K562 (cell line): ENCODE measurements at regions not wholly inside any gene's neighbourhood (a gene's known extent, or its start where the extent isn't known, plus 50 kb on each side); places are given as distances from the start of the nearest gene placed in this dataset.
"Not testable (repeated sequence)": the region's sequence is repeated elsewhere in the genome, so short reads cannot be mapped to it uniquely, and the experiment has no call there.

Source experiments
- ATAC-seq: fragments of 200-7000 bp; cut with Tn5 transposase; 3 replicates; pipeline ENCODE4 v1.9.1; 2020; ENCODE audit warnings: moderate library complexity
- BruUV-seq: library from RNA; stranded (reverse); fragments of 400-500 nt; replicated peaks from 2 replicates; lab custom pipeline; 2021; lab: Mats Ljungman, UMichigan
- CTCF ChIA-PET: fragments of 300-600 bp; formaldehyde crosslinking; extraction: SDS; loops from one replicate; lab custom pipeline; 2021; ENCODE audit warnings: low intra/inter-chr PET ratio; lab: Yijun Ruan, JAX
- POLR2A ChIA-PET: fragments of 300-600, 350-650 bp; sonication (Branson Sonifier 250); formaldehyde crosslinking; extraction: SDS; loops from one replicate; lab custom pipeline; 2021; ENCODE audit warnings: antibody characterized with exemption, inconsistent platforms; lab: Yijun Ruan, JAX
- DNase-seq, 4 experiments: peaks; one replicate each; pipeline versions ENCODE4 v3.0.0 to v3.0.0-alpha.2; 2011 to 2018; ENCODE audit warnings: low spot score in 3 of 4, mixed read lengths in 3 of 4; ENCODE audit errors: extremely low read depth in 1 of 4
- FAIRE-seq: peaks from 2 replicates; lab custom pipeline; 2011; peaks lifted over from hg19 to GRCh38; lab: Jason Lieb, UNC
- H2AFZ ChIP-seq: 2 replicates; pipeline ENCODE4 v1.6.0; 2011; ENCODE audit warnings: low read depth, low read length, control low read depth, inconsistent platforms
- H3K27ac ChIP-seq: fragments of 200-600 bp; 3 replicates; pipeline ENCODE4 v1.8.0; 2011; ENCODE audit warnings: low read depth, mild to moderate bottlenecking, control low read depth, inconsistent platforms, low read length, moderate library complexity, mixed read lengths; ENCODE audit errors: extremely low read depth
- H3K27me3 ChIP-seq, 2 experiments: fragments of 300-600 bp in 1 of 2; 2 replicates in 1 of 2; 3 replicates in 1 of 2; pipeline versions ENCODE4 v1.6.0 to v1.8.0; 2011; ENCODE audit warnings: inconsistent platforms in 2 of 2, low read length in 2 of 2, mild to moderate bottlenecking in 1 of 2, mixed read lengths in 1 of 2, moderate library complexity in 1 of 2; ENCODE audit not compliant: control insufficient read depth in 2 of 2, insufficient read depth in 2 of 2
- H3K36me3 ChIP-seq: fragments of 300-600 bp; 3 replicates; pipeline ENCODE4 v1.8.0; 2011; ENCODE audit warnings: mild to moderate bottlenecking, low read length, inconsistent platforms; ENCODE audit not compliant: control insufficient read depth, insufficient read depth
- H3K4me1 ChIP-seq, 2 experiments: fragments of 200-600 bp in 1 of 2; replicated peaks in 1 of 2; 2 replicates in 1 of 2; 3 replicates in 1 of 2; pipeline versions ENCODE4 v1.5.1 to v1.8.0; 2011; ENCODE audit warnings: inconsistent platforms in 2 of 2, low read length in 2 of 2, mild to moderate bottlenecking in 1 of 2, mixed read lengths in 1 of 2, moderate library complexity in 1 of 2; ENCODE audit not compliant: control insufficient read depth in 2 of 2, insufficient read depth in 2 of 2
- H3K4me2 ChIP-seq: 2 replicates; pipeline ENCODE4 v1.6.1; 2011; ENCODE audit warnings: low read length, control low read depth, inconsistent platforms, mixed read lengths; ENCODE audit not compliant: insufficient read depth
- H3K4me3 ChIP-seq: fragments of 200-600 bp; sonication (generic), shearing (Covaris generic); 2 replicates; pipeline ENCODE4 v1.5.1; 2016; ENCODE audit warnings: control low read depth, inconsistent platforms
- H3K79me2 ChIP-seq: fragments of 200-600 bp; 3 replicates; pipeline ENCODE4 v1.8.0; 2011; ENCODE audit warnings: low read length, inconsistent platforms; ENCODE audit not compliant: control insufficient read depth, insufficient read depth
- H3K9ac ChIP-seq, 2 experiments: 2 replicates each; pipeline versions ENCODE4 v1.6.0 to v1.6.1; 2011; ENCODE audit warnings: low read depth in 2 of 2, low read length in 2 of 2, control low read depth in 1 of 2, inconsistent platforms in 1 of 2, mild to moderate bottlenecking in 1 of 2, mixed read lengths in 1 of 2; ENCODE audit not compliant: insufficient read depth in 1 of 2
- H3K9me1 ChIP-seq: one replicate; pipeline ENCODE4 v1.6.0; 2011; ENCODE audit warnings: inconsistent platforms, mild to moderate bottlenecking, low read length, moderate library complexity; ENCODE audit not compliant: control insufficient read depth, insufficient read depth
- H3K9me3 ChIP-seq: replicated peaks from 2 replicates; pipeline ENCODE4 v1.5.1; 2011; ENCODE audit warnings: low read depth, low read length, inconsistent platforms; ENCODE audit not compliant: control insufficient read depth, insufficient read depth
- H4K20me1 ChIP-seq: replicated peaks from 2 replicates; pipeline ENCODE4 v1.6.1; 2011; ENCODE audit warnings: low read length, inconsistent platforms, mixed read lengths; ENCODE audit not compliant: control insufficient read depth, insufficient read depth
- WGBS: fragments of 100-300 bp; shearing (Covaris generic); methylation state at CpG from one replicate; pipeline ENCODE4 v1.1.6; 2016; ENCODE audit warnings: low coverage, mixed read lengths; ENCODE audit not compliant: insufficient coverage; ENCODE audit errors: missing lambda C conversion rate; 5-methylcytosine and 5-hydroxymethylcytosine counted together
- in situ Hi-C: fragments of 300-500 bp; cut with MboI; formaldehyde crosslinking; loops from 4 replicates; pipeline ENCODE4 v1.15.0; 2018; ENCODE audit warnings: inconsistent platforms, mixed read lengths
- intact Hi-C: fragments of 100-400 bp; cut with micrococcal nuclease; formaldehyde crosslinking; loops from 2 replicates; pipeline ENCODE4 v1.14.2; 2022

GRCh38 chr15:24437270-24437669, 238.3 kb upstream of the NPAP1 start:
- DNase-seq, FAIRE-seq, H3K27ac ChIP-seq, CTCF ChIA-PET, in situ Hi-C loops, H4K20me1 ChIP-seq, H3K4me3 ChIP-seq, H2AFZ ChIP-seq, H3K4me2 ChIP-seq, H3K4me1 ChIP-seq, intact Hi-C loops, ATAC-seq, H3K27me3 ChIP-seq, BruUV-seq, H3K9me3 ChIP-seq, POLR2A ChIA-PET, H3K36me3 ChIP-seq, H3K79me2 ChIP-seq, H3K9me1 ChIP-seq, H3K9ac ChIP-seq: not testable (repeated sequence)
- no CpG with 5 or more reads among the region's 5 CpGs for WGBS

GRCh38 chr15:24437735-24438134, 237.8 kb upstream of the NPAP1 start:
- H3K4me2 ChIP-seq, H4K20me1 ChIP-seq, intact Hi-C loops, POLR2A ChIA-PET, H3K9me3 ChIP-seq, CTCF ChIA-PET, ATAC-seq, BruUV-seq, DNase-seq, H3K79me2 ChIP-seq, H3K27me3 ChIP-seq, in situ Hi-C loops, H3K36me3 ChIP-seq, H3K4me3 ChIP-seq, H3K4me1 ChIP-seq, FAIRE-seq, H2AFZ ChIP-seq, H3K27ac ChIP-seq, H3K9me1 ChIP-seq, H3K9ac ChIP-seq: not testable (repeated sequence)
- WGBS: no CpG with 5 or more reads among the region's 1 CpG

- DNase-seq, H3K27me3 ChIP-seq, H3K4me2 ChIP-seq, H3K36me3 ChIP-seq, BruUV-seq, H3K9me1 ChIP-seq, CTCF ChIA-PET, H3K79me2 ChIP-seq, POLR2A ChIA-PET, H3K9me3 ChIP-seq, H3K9ac ChIP-seq, H2AFZ ChIP-seq, intact Hi-C loops, H3K4me3 ChIP-seq, H4K20me1 ChIP-seq, ATAC-seq, in situ Hi-C loops, FAIRE-seq, H3K27ac ChIP-seq, H3K4me1 ChIP-seq: not testable (repeated sequence)
- WGBS: 8% methylated on average over 14 of the region's 49 CpGs
These were observed 198.2 kb upstream of the NPAP1 start for GRCh38 chr15:24477107-24478025.
